Vagina (tissue), 2 donors: ENCODE measurements at regions not wholly inside any gene's neighbourhood (a gene's known extent, or its start where the extent isn't known, plus 50 kb on each side); places are given as distances from the start of the nearest gene placed in this dataset.

Experiments
- CTCF ChIP-seq, 3 experiments: fragments of 450-650 bp in 2 of 3; fragments of 200-600 bp in 1 of 3; sonication (generic) in 1 of 3; IDR thresholded peaks; one replicate each; pipeline ENCODE4 v1.5.1; 2017 to 2019; ENCODE audit warnings: antibody characterized with exemption in 3 of 3, mild to moderate bottlenecking in 2 of 3, moderate library complexity in 2 of 3
- POLR2A ChIP-seq, 2 donors: fragments of 450-650 bp; IDR thresholded peaks; one replicate each; pipeline ENCODE4 v1.6.1; 2017; ENCODE audit warnings: antibody characterized with exemption in 2 of 2, mild to moderate bottlenecking in 2 of 2, moderate library complexity in 2 of 2

GRCh38 chr16:55391760-55392375 lies 67.9 kb downstream of the IRX6 start:
- TF ChIP-seq CTCF (IDR thresholded peaks at IDR 0.05) (no peak), POLR2A (IDR thresholded peaks at IDR 0.05) (no peak)
